ENCODE measurements at regions not wholly inside any gene's neighbourhood (a gene's known extent, or its start where the extent isn't known, plus 50 kb on each side); places are given as distances from the start of the nearest gene placed in this dataset.

DNA sequence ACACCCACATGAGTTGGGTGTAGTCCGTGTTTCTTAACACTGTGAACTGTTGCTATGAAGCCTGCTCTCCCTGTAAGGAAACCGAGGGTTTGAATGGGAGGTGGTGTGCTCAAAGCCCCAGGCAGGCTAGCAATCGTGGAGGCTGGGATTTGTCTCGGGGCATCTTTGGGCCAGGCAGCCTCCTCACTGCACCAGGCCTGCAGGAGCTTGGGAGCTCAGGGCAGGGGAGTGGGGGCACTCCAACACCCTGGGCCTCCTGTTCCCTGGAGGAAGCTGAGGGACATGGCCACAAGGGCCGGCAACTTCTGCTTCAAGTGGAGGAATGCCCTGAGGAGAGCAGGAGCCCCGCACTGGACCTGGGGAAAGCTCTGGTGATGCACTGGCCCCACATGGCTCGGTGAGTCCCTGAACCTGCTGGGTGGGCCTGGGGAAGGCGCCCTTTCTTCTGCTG lies 164.7 kb upstream of the B3GAT1 start:
- TF ChIP-seq, protein P1, sequence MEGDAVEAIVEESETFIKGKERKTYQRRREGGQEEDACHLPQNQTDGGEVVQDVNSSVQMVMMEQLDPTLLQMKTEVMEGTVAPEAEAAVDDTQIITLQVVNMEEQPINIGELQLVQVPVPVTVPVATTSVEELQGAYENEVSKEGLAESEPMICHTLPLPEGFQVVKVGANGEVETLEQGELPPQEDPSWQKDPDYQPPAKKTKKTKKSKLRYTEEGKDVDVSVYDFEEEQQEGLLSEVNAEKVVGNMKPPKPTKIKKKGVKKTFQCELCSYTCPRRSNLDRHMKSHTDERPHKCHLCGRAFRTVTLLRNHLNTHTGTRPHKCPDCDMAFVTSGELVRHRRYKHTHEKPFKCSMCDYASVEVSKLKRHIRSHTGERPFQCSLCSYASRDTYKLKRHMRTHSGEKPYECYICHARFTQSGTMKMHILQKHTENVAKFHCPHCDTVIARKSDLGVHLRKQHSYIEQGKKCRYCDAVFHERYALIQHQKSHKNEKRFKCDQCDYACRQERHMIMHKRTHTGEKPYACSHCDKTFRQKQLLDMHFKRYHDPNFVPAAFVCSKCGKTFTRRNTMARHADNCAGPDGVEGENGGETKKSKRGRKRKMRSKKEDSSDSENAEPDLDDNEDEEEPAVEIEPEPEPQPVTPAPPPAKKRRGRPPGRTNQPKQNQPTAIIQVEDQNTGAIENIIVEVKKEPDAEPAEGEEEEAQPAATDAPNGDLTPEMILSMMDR (IDR thresholded peaks at IDR 0.05) = no peak
- TF ChIP-seq POLR2A (IDR thresholded peaks at IDR 0.05) = no peak
